Lung (tissue), 11 donors: ENCODE measurements at regions not wholly inside any gene's neighbourhood (a gene's known extent, or its start where the extent isn't known, plus 50 kb on each side); places are given as distances from the start of the nearest gene placed in this dataset.

ENCODE experiments used
- ATAC-seq: fragments of 200-7000 bp; cut with Tn5 transposase; one replicate; pipeline ENCODE4 v1.9.1; 2020; ENCODE audit warnings: moderate number of reproducible peaks; ENCODE audit not compliant: insufficient read depth, low FRiP score
- DNase-seq, 3 donors: peaks; one replicate each; pipeline ENCODE4 v3.0.0-alpha.2; 2013 to 2017
- H3K27ac ChIP-seq, 2 donors: one replicate each; pipeline ENCODE4 v1.5.1; 2013; ENCODE audit warnings: mild to moderate bottlenecking in 2 of 2, moderate library complexity in 2 of 2, control low read depth in 1 of 2, inconsistent platforms in 1 of 2, low read depth in 1 of 2, low read length in 1 of 2
- H3K27me3 ChIP-seq, 3 donors: one replicate each; pipeline ENCODE4 v1.5.1; 2013; ENCODE audit warnings: low read length in 2 of 3; ENCODE audit not compliant: control insufficient read depth in 3 of 3, insufficient read depth in 3 of 3
- H3K36me3 ChIP-seq, 4 donors: one replicate each; pipeline ENCODE4 v1.5.1; 2013; ENCODE audit warnings: low read length in 4 of 4, mild to moderate bottlenecking in 1 of 4, moderate library complexity in 1 of 4; ENCODE audit not compliant: control insufficient read depth in 4 of 4, insufficient read depth in 4 of 4
- H3K4me1 ChIP-seq, 5 donors: one replicate each; pipeline ENCODE4 v1.5.1; 2013; ENCODE audit warnings: low read length in 5 of 5, mild to moderate bottlenecking in 2 of 5, moderate library complexity in 1 of 5; ENCODE audit not compliant: control insufficient read depth in 5 of 5, insufficient read depth in 5 of 5
- H3K4me3 ChIP-seq: one replicate; pipeline ENCODE4 v1.5.1; 2013; ENCODE audit warnings: mild to moderate bottlenecking, control low read depth, moderate library complexity
- H3K9ac ChIP-seq, 2 donors: one replicate each; pipeline ENCODE4 v1.5.1; 2013; ENCODE audit warnings: low read length in 2 of 2, control low read depth in 1 of 2; ENCODE audit not compliant: insufficient read depth in 1 of 2
- H3K9me3 ChIP-seq, 4 donors: one replicate each; pipeline ENCODE4 v1.5.1; 2013; ENCODE audit warnings: low read length in 3 of 4, mild to moderate bottlenecking in 1 of 4, moderate library complexity in 1 of 4; ENCODE audit not compliant: control insufficient read depth in 4 of 4, insufficient read depth in 3 of 4
- CTCF ChIP-seq: IDR thresholded peaks from 2 replicates; pipeline ENCODE4 v1.5.1; 2012; ENCODE audit warnings: mild to moderate bottlenecking; ENCODE audit errors: control extremely low read depth, extremely low read depth
- WGBS, 2 donors: extraction: QIAGEN DNeasy Blood & Tissue Kit; methylation state at CpG; one replicate each; pipeline ENCODE4 v1.1.7; 2013; 5-methylcytosine and 5-hydroxymethylcytosine counted together
- donor health status: control.
- donor health status: control.
- donor health status: Bipolar disorder and iron deficiency.
- donor health status: healthy.
- donor health status: DM: yes; HTN: yes; CAD: no.

- WGBS, 2 donors = 60 to 81% methylated on average over 3 of the region's 3 CpGs
- TF ChIP-seq CTCF = no peak
- DNase-seq = no peak
- H3K27ac ChIP-seq = no peak overlapping the region
- H3K4me1 ChIP-seq = no peaks in the 10 kb centered on the region
- no peak overlapping the region for H3K9ac ChIP-seq
- no peaks in the 10 kb centered on the region for H3K36me3 ChIP-seq
- no peak for ATAC-seq
- H3K27me3 ChIP-seq = peaks cover 0 to 15% (median 12%) of the 10 kb centered on the region in 3 donors
- H3K4me3 ChIP-seq = no peak overlapping the region
- no peaks in the 10 kb centered on the region for H3K9me3 ChIP-seq
These were observed 206.8 kb upstream of the FOXD3 start for GRCh38 chr1:63115527-63115926.

- H3K27ac ChIP-seq = no peak overlapping the region
- peaks cover 0 to 15% (median 11%) of the 10 kb centered on the region in 3 donors for H3K27me3 ChIP-seq
- H3K4me1 ChIP-seq = no peaks in the 10 kb centered on the region
- no peak overlapping the region for H3K4me3 ChIP-seq
- ATAC-seq = no peak
- no peaks in the 10 kb centered on the region for H3K36me3 ChIP-seq
- TF ChIP-seq CTCF = no peak
- DNase-seq = no peak
- no peaks in the 10 kb centered on the region for H3K9me3 ChIP-seq
- no peak overlapping the region for H3K9ac ChIP-seq
These were observed 206.4 kb upstream of the FOXD3 start for GRCh38 chr1:63116016-63116415.

GRCh38 chr1:63119575-63120155, 202.7 kb upstream of the FOXD3 start:
- no peak overlapping the region for H3K27ac ChIP-seq
- no peak overlapping the region for H3K4me3 ChIP-seq
- WGBS, 2 donors = 73 to 79% methylated on average over 5 of the region's 5 CpGs
- H3K36me3 ChIP-seq = no peaks in the 10 kb centered on the region
- H3K27me3 ChIP-seq = peaks cover 0 to 3% (median 2%) of the 10 kb centered on the region in 3 donors
- no peak for DNase-seq
- no peaks in the 10 kb centered on the region for H3K9me3 ChIP-seq
- H3K4me1 ChIP-seq = no peaks in the 10 kb centered on the region
- H3K9ac ChIP-seq = no peak overlapping the region
- TF ChIP-seq CTCF = no peak
- no peak for ATAC-seq

- no peaks in the 10 kb centered on the region for H3K4me1 ChIP-seq
- H3K9ac ChIP-seq = no peak overlapping the region
- peaks cover 0 to 3% (median 0%) of the 10 kb centered on the region in 3 donors for H3K27me3 ChIP-seq
- DNase-seq (no peak), ATAC-seq (no peak)
- H3K4me3 ChIP-seq = no peak overlapping the region
- no peak overlapping the region for H3K27ac ChIP-seq
- 31 to 42% methylated on average over 9 of the region's 9 CpGs for WGBS, 2 donors
- TF ChIP-seq CTCF = no peak
- H3K36me3 ChIP-seq = no peaks in the 10 kb centered on the region
- H3K9me3 ChIP-seq = no peaks in the 10 kb centered on the region
These were observed 200.3 kb upstream of the FOXD3 start for GRCh38 chr1:63122079-63122478.
